HCT116 (cell line): ENCODE measurements at regions not wholly inside any gene's neighbourhood (a gene's known extent, or its start where the extent isn't known, plus 50 kb on each side); places are given as distances from the start of the nearest gene placed in this dataset.

Experiments
- ATAC-seq: fragments of 200-7000 bp; cut with Tn5 transposase; 2 replicates; pipeline ENCODE4 v1.9.1; 2020; ENCODE audit warnings: mild to moderate bottlenecking, moderate library complexity
- BruUV-seq: library from RNA; stranded (reverse); fragments of 400-500 nt; replicated peaks from 2 replicates; lab custom pipeline; 2021; lab: Mats Ljungman, UMichigan
- CTCF ChIA-PET: fragments of 300-600 bp; sonication (Branson Sonifier 250); formaldehyde crosslinking; loops from one replicate; lab custom pipeline; 2021; ENCODE audit warnings: antibody characterized with exemption; lab: Charles Lee
- POLR2A ChIA-PET: fragments of 300-600, 350-600 bp; sonication (Branson Sonifier 250); formaldehyde crosslinking; loops from one replicate; lab custom pipeline; 2021; ENCODE audit warnings: antibody characterized with exemption; lab: Charles Lee
- RAD21 ChIA-PET, 2 experiments: fragments of 300-600 bp; sonication (Branson Sonifier 250); formaldehyde crosslinking; loops; one replicate each; lab custom pipeline; 2023; ENCODE audit warnings: low total read pairs in 2 of 2; ENCODE audit not compliant: uncharacterized antibody in 2 of 2, unreplicated experiment in 2 of 2, low non-redundant PET in 1 of 2; lab: Charles Lee
- DNase-seq: peaks from one replicate; pipeline ENCODE4 v3.0.0-alpha.2; 2010; ENCODE audit warnings: low read depth, low spot score
- H2AFZ ChIP-seq: fragments of 200-600 bp; shearing (Covaris generic), sonication (generic); 2 replicates; pipeline ENCODE4 v1.6.1; 2017; ENCODE audit warnings: low read depth, mixed run types, mixed read lengths, antibody characterized with exemption, low read length; ENCODE audit not compliant: poor library complexity, severe bottlenecking
- H3K27ac ChIP-seq: 2 replicates; pipeline ENCODE4 v1.5.1; 2012; ENCODE audit warnings: low read depth, low read length
- H3K27me3 ChIP-seq: fragments of 200-600 bp; sonication (generic); 2 replicates; pipeline ENCODE4 v1.6.1; 2016; ENCODE audit warnings: mixed run types, low read length, mixed read lengths; ENCODE audit not compliant: insufficient read depth
- H3K36me3 ChIP-seq, 2 experiments: fragments of 200-500 bp in 1 of 2; fragments of 200-600 bp in 1 of 2; sonication (Bioruptor generic) in 1 of 2; sonication (generic) in 1 of 2; 2 replicates each; pipeline versions ENCODE4 v1.5.1 to v1.6.1; 2014 to 2016; ENCODE audit warnings: low read length in 2 of 2, inconsistent platforms in 1 of 2, mixed read lengths in 1 of 2, mixed run types in 1 of 2; ENCODE audit not compliant: insufficient read depth in 2 of 2, control insufficient read depth in 1 of 2
- H3K4me1 ChIP-seq, 2 experiments: fragments of 200-600 bp in 1 of 2; sonication (generic) in 1 of 2; 2 replicates each; pipeline versions ENCODE4 v1.5.1 to v1.6.1; 2012 to 2017; ENCODE audit warnings: low read length in 2 of 2, inconsistent platforms in 1 of 2, mild to moderate bottlenecking in 1 of 2, mixed read lengths in 1 of 2, mixed run types in 1 of 2, moderate library complexity in 1 of 2; ENCODE audit not compliant: insufficient read depth in 2 of 2, control insufficient read depth in 1 of 2
- H3K4me2 ChIP-seq: fragments of 200-600 bp; sonication (generic); 2 replicates; pipeline ENCODE4 v1.6.1; 2017; ENCODE audit warnings: mixed run types, low read length, mixed read lengths
- H3K4me3 ChIP-seq, 2 experiments: fragments of 200-600 bp in 1 of 2; sonication (generic) in 1 of 2; replicated peaks in 1 of 2; 2 replicates each; pipeline ENCODE4 v1.5.1; 2011 to 2016; ENCODE audit warnings: low read length in 2 of 2, control low read depth in 1 of 2, low read depth in 1 of 2, mild to moderate bottlenecking in 1 of 2, mixed read lengths in 1 of 2, mixed run types in 1 of 2
- H3K79me2 ChIP-seq: fragments of 200-600 bp; sonication (generic); 2 replicates; pipeline ENCODE4 v1.6.1; 2017; ENCODE audit warnings: mild to moderate bottlenecking, mixed run types, low read length, moderate library complexity, mixed read lengths; ENCODE audit not compliant: insufficient read depth
- H3K9ac ChIP-seq: fragments of 200-600 bp; sonication (generic); 2 replicates; pipeline ENCODE4 v1.6.1; 2016; ENCODE audit warnings: low read length, mixed read lengths
- H3K9me2 ChIP-seq: fragments of 200-600 bp; sonication (generic), shearing (Covaris generic); 2 replicates; pipeline ENCODE4 v1.6.1; 2017; ENCODE audit warnings: mixed run types, mild to moderate bottlenecking, moderate library complexity; ENCODE audit not compliant: insufficient read depth
- H3K9me3 ChIP-seq, 2 experiments: fragments of 200-500 bp in 1 of 2; fragments of 200-600 bp in 1 of 2; sonication (Bioruptor generic) in 1 of 2; sonication (generic) in 1 of 2; 2 replicates each; pipeline ENCODE4 v1.6.1; 2014 to 2017; ENCODE audit warnings: low read length in 2 of 2, mixed read lengths in 2 of 2, inconsistent platforms in 1 of 2, low read depth in 1 of 2, mild to moderate bottlenecking in 1 of 2, mixed run types in 1 of 2, moderate library complexity in 1 of 2; ENCODE audit not compliant: control insufficient read depth in 1 of 2, insufficient read depth in 1 of 2
- H4K20me1 ChIP-seq: fragments of 200-600 bp; sonication (generic), shearing (Covaris generic); 2 replicates; pipeline ENCODE4 v1.6.1; 2017; ENCODE audit warnings: mixed run types, mild to moderate bottlenecking, moderate library complexity; ENCODE audit not compliant: insufficient read depth
- ATF3 ChIP-seq: IDR thresholded peaks from 2 replicates; pipeline ENCODE4 v1.6.1; 2012
- CBX3 ChIP-seq: IDR thresholded peaks from 2 replicates; pipeline ENCODE4 v1.6.1; 2012; ENCODE audit warnings: low read depth
- CEBPB ChIP-seq: IDR thresholded peaks from 2 replicates; pipeline ENCODE4 v1.6.1; 2012; ENCODE audit warnings: low read depth
- EGR1 ChIP-seq: IDR thresholded peaks from 2 replicates; pipeline ENCODE4 v1.6.1; 2012; ENCODE audit warnings: low read depth
- EZH2 ChIP-seq: fragments of 200-600 bp; sonication (generic); IDR thresholded peaks from 2 replicates; pipeline ENCODE4 v1.6.1; 2017; ENCODE audit warnings: antibody characterized with exemption, mixed run types
- EZH2phosphoT487 ChIP-seq: fragments of 200-600 bp; IDR thresholded peaks from 2 replicates; pipeline ENCODE4 v1.6.1; 2018; ENCODE audit warnings: antibody characterized with exemption, borderline replicate concordance
- FOSL1 ChIP-seq: IDR thresholded peaks from 2 replicates; pipeline ENCODE4 v1.6.1; 2012; ENCODE audit warnings: low read depth
- JUND ChIP-seq: IDR thresholded peaks from 2 replicates; pipeline ENCODE4 v1.6.1; 2012
- MAX ChIP-seq: IDR thresholded peaks from 2 replicates; pipeline ENCODE4 v1.6.1; 2012
- POLR2AphosphoS5 ChIP-seq: IDR thresholded peaks from 2 replicates; pipeline ENCODE4 v1.6.1; 2011; ENCODE audit warnings: mild to moderate bottlenecking, low read depth, low read length, moderate library complexity
- RAD21 ChIP-seq: IDR thresholded peaks from 2 replicates; pipeline ENCODE4 v1.6.1; 2012; ENCODE audit warnings: low read depth, mild to moderate bottlenecking
- SP1 ChIP-seq: IDR thresholded peaks from 2 replicates; pipeline ENCODE4 v1.6.1; 2012; ENCODE audit warnings: low read depth
- SRF ChIP-seq: IDR thresholded peaks from 2 replicates; pipeline ENCODE4 v1.6.1; 2012; ENCODE audit warnings: low read depth
- ZBTB33 ChIP-seq: IDR thresholded peaks from 2 replicates; pipeline ENCODE4 v1.6.1; 2011; ENCODE audit warnings: mild to moderate bottlenecking, low read length, moderate library complexity; ENCODE audit not compliant: insufficient replicate concordance; ENCODE audit errors: extremely low read depth
- ZFX ChIP-seq: fragments of 450-650 bp; IDR thresholded peaks from 2 replicates; pipeline ENCODE4 v1.6.1; 2017
- ZNF274 ChIP-seq: fragments of 200-500 bp; sonication (Bioruptor generic); IDR thresholded peaks from 2 replicates; pipeline ENCODE4 v1.6.1; 2014; ENCODE audit warnings: mild to moderate bottlenecking, low read depth, low read length, inconsistent platforms
- intact Hi-C: fragments of 100-400 bp; cut with micrococcal nuclease; formaldehyde crosslinking; loops from 2 replicates; pipeline ENCODE4 v1.10.0; 2022

- no TSS peak for BruUV-seq
Observed at GRCh38 chr17:13297183-13297582, 279.4 kb upstream of the ELAC2 start.

More at GRCh38 chr17:13297183-13297582, 279.4 kb upstream of the ELAC2 start:
- no peaks in the 10 kb centered on the region for H3K27me3 ChIP-seq
- no peaks in the 10 kb centered on the region for H3K36me3 ChIP-seq
- H3K9me3 ChIP-seq: no peaks in the 10 kb centered on the region
- no peak overlapping the region for H3K27ac ChIP-seq
- RAD21 ChIA-PET: no interaction called here
- CTCF ChIA-PET: no interaction called here
- H2AFZ ChIP-seq: no peak overlapping the region
- H3K9me2 ChIP-seq: no peaks in the 10 kb centered on the region
- H3K9ac ChIP-seq: no peak overlapping the region
- POLR2A ChIA-PET: no interaction called here
- intact Hi-C loops: no loop called here
- no peak overlapping the region for H3K4me2 ChIP-seq
- TF ChIP-seq ZFX (no peak), EZH2phosphoT487 (no peak), CEBPB (no peak), RAD21 (no peak), ZBTB33 (no peak), FOSL1 (no peak), ATF3 (no peak), EZH2 (no peak), CBX3 (no peak), SRF (no peak), JUND (no peak), EGR1 (no peak), ZNF274 (no peak), SP1 (no peak), MAX (no peak), POLR2AphosphoS5 (no peak)
- no peaks in the 10 kb centered on the region for H3K4me1 ChIP-seq
- no peaks in the 10 kb centered on the region for H4K20me1 ChIP-seq
- no peak for ATAC-seq
- no peaks in the 10 kb centered on the region for H3K79me2 ChIP-seq
- no peak overlapping the region for H3K4me3 ChIP-seq
- no peak for DNase-seq
